Esophagus muscularis mucosa (tissue), 4 donors: ENCODE measurements at regions not wholly inside any gene's neighbourhood (a gene's known extent, or its start where the extent isn't known, plus 50 kb on each side); places are given as distances from the start of the nearest gene placed in this dataset.
A peak's percentile ranks its signal among the peaks of the same experiment; 100 is the strongest.

ENCODE experiments used
- DNase-seq: peaks from one replicate; pipeline ENCODE4 v3.0.0-alpha.2; 2017; ENCODE audit errors: extremely low spot score
- H3K27ac ChIP-seq, 4 donors: fragments of 200-600 bp; sonication (generic); replicated peaks in 1 of 4; 1 replicate in 3 of 4; 2 replicates in 1 of 4; pipeline ENCODE4 v1.5.1; 2016 to 2019; ENCODE audit warnings: mild to moderate bottlenecking in 1 of 4
- H3K27me3 ChIP-seq, 4 donors: fragments of 200-600 bp; sonication (generic); one replicate each; pipeline versions ENCODE4 v1.5.1 to v1.6.0; 2016 to 2019
- H3K36me3 ChIP-seq, 4 donors: fragments of 200-600 bp; sonication (generic); one replicate each; pipeline ENCODE4 v1.5.1; 2016 to 2019
- H3K4me1 ChIP-seq, 4 donors: fragments of 200-600 bp; sonication (generic); one replicate each; pipeline ENCODE4 v1.5.1; 2016 to 2019
- H3K4me3 ChIP-seq, 4 donors: fragments of 200-600 bp; sonication (generic); 1 replicate in 2 of 4; 2 replicates in 2 of 4; pipeline ENCODE4 v1.5.1; 2016 to 2019; ENCODE audit warnings: mild to moderate bottlenecking in 4 of 4, moderate library complexity in 1 of 4
- H3K9me3 ChIP-seq, 4 donors: fragments of 200-600 bp; sonication (generic); 1 replicate in 3 of 4; 2 replicates in 1 of 4; pipeline ENCODE4 v1.5.1; 2016 to 2019
- EP300 ChIP-seq: sonication (generic); formaldehyde crosslinking; IDR thresholded peaks from one replicate; pipeline ENCODE4 v1.6.1; 2017; ENCODE audit warnings: antibody characterized with exemption
- POLR2A ChIP-seq: fragments of 450-650 bp; IDR thresholded peaks from one replicate; pipeline ENCODE4 v1.6.1; 2017; ENCODE audit warnings: antibody characterized with exemption, moderate library complexity, mild to moderate bottlenecking, low read depth
- POLR2AphosphoS5 ChIP-seq, 2 donors: sonication (generic); formaldehyde crosslinking; IDR thresholded peaks; one replicate each; pipeline ENCODE4 v1.6.1; 2017; ENCODE audit warnings: antibody characterized with exemption in 2 of 2
- WGBS: methylation state at CpG from one replicate; pipeline ENCODE4 v1.1.5; 2018; 5-methylcytosine and 5-hydroxymethylcytosine counted together
- intact Hi-C: fragments of 100-400 bp; cut with DNase I; formaldehyde crosslinking; loops from one replicate; pipeline ENCODE4 v1.15.1; 2023
- TF ChIP-seq, protein P1 (sequence below), 3 experiments: fragments of 200-600 bp in 2 of 3; fragments of 450-650 bp in 1 of 3; sonication (generic) in 2 of 3; IDR thresholded peaks; one replicate each; pipeline ENCODE4 v1.5.1; 2017 to 2019; ENCODE audit warnings: antibody characterized with exemption in 3 of 3, mild to moderate bottlenecking in 2 of 3, moderate library complexity in 1 of 3

DNA sequence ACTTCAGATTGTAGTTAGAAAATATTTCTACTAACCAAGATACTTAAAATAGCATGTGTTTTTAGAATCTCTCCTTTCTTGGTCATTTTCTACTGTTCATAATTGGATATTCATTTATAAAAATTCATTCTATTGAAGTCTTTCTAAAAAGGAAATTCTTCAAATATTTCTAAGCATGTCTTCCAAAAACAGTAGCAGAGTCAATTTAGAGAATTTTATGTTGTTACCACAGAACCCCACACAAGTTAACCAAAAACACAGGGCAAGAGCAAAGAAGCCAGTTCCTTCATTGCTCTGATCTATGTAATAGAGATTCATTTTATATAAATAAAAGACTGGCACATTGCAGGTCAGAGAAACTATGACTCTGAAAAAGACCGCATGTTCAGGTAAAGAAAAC lies 345.1 kb upstream of the PITX2 start:
- no peak for DNase-seq
- WGBS, result 79% methylated on average over 1 of the region's 1 CpG
- Histone ChIP-seq H3K4me3 (no peak overlapping the region), H3K27ac (no peak overlapping the region), H3K36me3 (no peaks in the 10 kb centered on the region), H3K4me1 (no peaks in the 10 kb centered on the region), H3K9me3 (no peaks in the 10 kb centered on the region), H3K27me3 (no peaks in the 10 kb centered on the region)
- TF ChIP-seq, protein P1, sequence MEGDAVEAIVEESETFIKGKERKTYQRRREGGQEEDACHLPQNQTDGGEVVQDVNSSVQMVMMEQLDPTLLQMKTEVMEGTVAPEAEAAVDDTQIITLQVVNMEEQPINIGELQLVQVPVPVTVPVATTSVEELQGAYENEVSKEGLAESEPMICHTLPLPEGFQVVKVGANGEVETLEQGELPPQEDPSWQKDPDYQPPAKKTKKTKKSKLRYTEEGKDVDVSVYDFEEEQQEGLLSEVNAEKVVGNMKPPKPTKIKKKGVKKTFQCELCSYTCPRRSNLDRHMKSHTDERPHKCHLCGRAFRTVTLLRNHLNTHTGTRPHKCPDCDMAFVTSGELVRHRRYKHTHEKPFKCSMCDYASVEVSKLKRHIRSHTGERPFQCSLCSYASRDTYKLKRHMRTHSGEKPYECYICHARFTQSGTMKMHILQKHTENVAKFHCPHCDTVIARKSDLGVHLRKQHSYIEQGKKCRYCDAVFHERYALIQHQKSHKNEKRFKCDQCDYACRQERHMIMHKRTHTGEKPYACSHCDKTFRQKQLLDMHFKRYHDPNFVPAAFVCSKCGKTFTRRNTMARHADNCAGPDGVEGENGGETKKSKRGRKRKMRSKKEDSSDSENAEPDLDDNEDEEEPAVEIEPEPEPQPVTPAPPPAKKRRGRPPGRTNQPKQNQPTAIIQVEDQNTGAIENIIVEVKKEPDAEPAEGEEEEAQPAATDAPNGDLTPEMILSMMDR (IDR thresholded peaks at IDR 0.05), result no peak
- TF ChIP-seq EP300, result no peak
- no peak for TF ChIP-seq POLR2A
- TF ChIP-seq POLR2AphosphoS5 (IDR thresholded peaks at IDR 0.05), result no peak
- intact Hi-C loops, result no loop called here

DNA sequence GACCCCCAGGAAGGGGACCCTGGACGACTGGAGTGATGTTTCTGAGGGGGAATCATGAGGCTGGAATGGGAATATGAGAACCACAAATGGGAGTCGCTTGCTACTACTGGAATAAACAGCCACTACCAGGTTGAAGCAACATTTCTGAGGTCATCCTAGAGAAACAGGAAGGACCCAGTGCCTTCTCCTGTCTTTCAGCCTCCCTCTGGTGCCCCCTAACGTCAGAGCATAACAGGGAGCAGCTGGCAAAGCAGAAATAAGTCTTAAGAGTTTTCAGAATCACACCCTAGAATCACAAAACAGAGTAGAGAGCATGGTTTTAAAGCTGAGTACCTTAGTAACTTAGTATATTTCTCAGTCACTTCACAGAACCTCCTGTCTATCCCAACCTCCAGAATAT lies 347.8 kb upstream of the PITX2 start:
- H3K36me3 ChIP-seq, result no peaks in the 10 kb centered on the region
- no peak for DNase-seq
- TF ChIP-seq POLR2AphosphoS5 (IDR thresholded peaks at IDR 0.05), result no peak
- TF ChIP-seq, protein P1 (IDR thresholded peaks at IDR 0.05), result peak in 2 of 3 experiments; percentile 29 to 42
- no peak overlapping the region for H3K27ac ChIP-seq
- no peaks in the 10 kb centered on the region for H3K9me3 ChIP-seq
- no peaks in the 10 kb centered on the region for H3K4me1 ChIP-seq
- H3K27me3 ChIP-seq, result no peaks in the 10 kb centered on the region
- intact Hi-C loops, result loop anchor here (5.0 kb wide), 1 partner anchor 338 kb away; no protein-coding TSS in a partner anchor
- WGBS, result 13% methylated on average over 3 of the region's 3 CpGs
- H3K4me3 ChIP-seq, result no peak overlapping the region

DNA sequence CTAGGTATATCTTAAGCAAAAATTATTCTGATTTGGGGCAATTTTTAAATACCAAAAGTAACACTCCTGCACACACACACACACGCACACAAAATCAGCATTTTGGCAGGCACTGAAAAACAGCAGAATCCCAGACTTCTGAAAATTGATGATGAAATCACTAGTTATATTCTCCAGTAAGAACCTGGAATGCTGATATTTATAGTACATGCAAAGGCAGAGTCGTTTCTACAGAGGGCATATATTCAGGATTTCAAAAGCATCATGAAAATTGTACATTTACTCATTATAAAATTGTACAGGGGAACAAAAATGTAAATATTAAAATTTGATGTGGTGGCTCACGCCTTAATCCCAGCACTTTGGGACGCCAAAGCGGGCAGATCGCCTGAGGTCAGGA lies 352.5 kb upstream of the PITX2 start:
- 84% methylated on average over 6 of the region's 6 CpGs for WGBS
- H3K27me3 ChIP-seq, result no peaks in the 10 kb centered on the region
- no peak for DNase-seq

DNA sequence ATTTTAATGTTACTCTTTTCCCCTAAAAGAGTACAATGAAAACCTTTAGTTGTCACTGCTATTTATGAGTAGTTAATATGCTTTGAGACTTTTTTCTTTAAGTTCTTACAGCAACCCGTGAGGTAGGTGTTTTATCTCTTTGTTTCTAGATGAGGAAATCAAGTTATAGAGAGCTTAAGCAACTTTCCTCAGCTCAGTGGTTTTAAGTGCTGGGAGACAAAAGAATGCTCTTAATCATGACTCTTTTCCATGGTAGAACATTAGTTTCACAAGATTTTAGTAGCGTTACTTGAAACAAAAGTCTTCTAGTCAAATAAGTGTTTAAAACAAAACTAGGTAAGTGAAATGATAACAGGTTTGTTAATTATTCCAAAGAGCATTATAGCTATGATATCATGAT lies 354.7 kb upstream of the PITX2 start:
- TF ChIP-seq POLR2A, result no peak
- TF ChIP-seq, protein P1 (IDR thresholded peaks at IDR 0.05), result no peak
- no peak for TF ChIP-seq POLR2AphosphoS5 (IDR thresholded peaks at IDR 0.05)
- no peak for TF ChIP-seq EP300
- intact Hi-C loops, result no loop called here
- Histone ChIP-seq H3K4me1 (no peaks in the 10 kb centered on the region), H3K27ac (no peak overlapping the region), H3K4me3 (no peak overlapping the region), H3K9me3 (no peaks in the 10 kb centered on the region), H3K36me3 (no peaks in the 10 kb centered on the region), H3K27me3 (no peaks in the 10 kb centered on the region)
- 69% methylated on average over 2 of the region's 2 CpGs for WGBS
- DNase-seq, result no peak

More for the DNA sequence above, 352.5 kb upstream of the PITX2 start:
- H3K36me3 ChIP-seq, result no peaks in the 10 kb centered on the region
- H3K4me1 ChIP-seq, result no peaks in the 10 kb centered on the region
- no peak overlapping the region for H3K4me3 ChIP-seq
- intact Hi-C loops, result no loop called here
- H3K9me3 ChIP-seq, result no peaks in the 10 kb centered on the region
- no peak for TF ChIP-seq POLR2AphosphoS5 (IDR thresholded peaks at IDR 0.05)
- no peak for TF ChIP-seq EP300
- TF ChIP-seq, protein P1 (IDR thresholded peaks at IDR 0.05), result no peak
- no peak for TF ChIP-seq POLR2A
- H3K27ac ChIP-seq, result no peak overlapping the region

DNA sequence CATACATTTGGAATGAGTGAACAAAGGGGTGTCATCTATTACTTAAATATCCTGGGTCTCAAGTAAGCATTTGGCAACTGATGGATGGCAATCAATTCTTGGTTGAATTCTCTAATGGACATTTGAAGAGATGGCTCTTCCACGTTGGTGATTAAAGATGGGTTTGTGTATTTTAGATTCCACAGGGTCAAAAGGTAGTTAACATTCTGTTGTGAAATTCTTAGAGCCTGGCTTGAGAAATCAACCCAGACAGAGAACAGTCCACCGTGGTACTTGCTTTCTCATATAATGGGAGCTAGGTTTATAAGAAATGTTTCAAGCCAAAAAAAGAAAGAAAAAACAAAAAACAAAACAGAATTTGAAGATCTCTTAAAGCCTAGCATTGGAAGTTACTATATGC lies 355.9 kb upstream of the PITX2 start:
- H3K9me3 ChIP-seq, result no peaks in the 10 kb centered on the region
- 17% methylated on average over 2 of the region's 2 CpGs for WGBS

More for the DNA sequence above, 355.9 kb upstream of the PITX2 start:
- H3K4me3 ChIP-seq, result no peak overlapping the region
- DNase-seq, result no peak
- no peaks in the 10 kb centered on the region for H3K27me3 ChIP-seq
- intact Hi-C loops, result no loop called here
- H3K27ac ChIP-seq, result no peak overlapping the region
- no peaks in the 10 kb centered on the region for H3K36me3 ChIP-seq
- TF ChIP-seq POLR2A, result no peak
- TF ChIP-seq, protein P1 (IDR thresholded peaks at IDR 0.05), result no peak
- no peak for TF ChIP-seq EP300
- TF ChIP-seq POLR2AphosphoS5 (IDR thresholded peaks at IDR 0.05), result no peak
- no peaks in the 10 kb centered on the region for H3K4me1 ChIP-seq
